A673 (cell line): ENCODE measurements at regions not wholly inside any gene's neighbourhood (a gene's known extent, or its start where the extent isn't known, plus 50 kb on each side); places are given as distances from the start of the nearest gene placed in this dataset.

Experiments
- EZH2 ChIP-seq: fragments of 200-600 bp; sonication (generic); IDR thresholded peaks from 2 replicates; pipeline ENCODE4 v1.6.1; 2017; ENCODE audit warnings: borderline replicate concordance, low read depth, mild to moderate bottlenecking, mixed read lengths, antibody characterized with exemption, low read length; ENCODE audit not compliant: poor library complexity, severe bottlenecking
- TF ChIP-seq, protein P1 (sequence below): fragments of 300-800, 200-600 bp; sonication (generic); conservative IDR thresholded peaks from 2 replicates; pipeline ENCODE4 v1.5.1; 2017; ENCODE audit warnings: low read depth, mild to moderate bottlenecking, antibody characterized with exemption, low read length, moderate library complexity, mixed read lengths

DNA sequence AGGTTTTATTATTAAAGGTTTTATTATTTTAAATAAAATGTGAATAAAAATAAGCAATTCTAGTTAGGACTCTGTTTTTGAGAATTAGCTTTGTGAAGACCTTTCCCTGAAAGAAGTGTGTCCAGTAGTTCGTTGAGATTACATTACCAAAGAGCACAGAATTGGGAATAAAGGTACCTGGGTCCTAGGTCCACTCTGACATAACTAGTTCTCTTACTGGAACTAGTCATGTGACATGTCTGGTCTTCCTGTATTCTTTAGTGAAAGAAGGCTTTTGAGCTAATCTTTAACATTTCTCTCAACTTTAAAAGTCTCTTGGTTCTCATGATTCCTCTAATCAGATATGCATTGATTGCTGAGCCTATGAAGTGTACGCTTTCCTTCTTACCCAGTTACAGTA, 292.0 kb upstream of the SMIM31 start:
- TF ChIP-seq EZH2: no peak
- TF ChIP-seq, protein P1, sequence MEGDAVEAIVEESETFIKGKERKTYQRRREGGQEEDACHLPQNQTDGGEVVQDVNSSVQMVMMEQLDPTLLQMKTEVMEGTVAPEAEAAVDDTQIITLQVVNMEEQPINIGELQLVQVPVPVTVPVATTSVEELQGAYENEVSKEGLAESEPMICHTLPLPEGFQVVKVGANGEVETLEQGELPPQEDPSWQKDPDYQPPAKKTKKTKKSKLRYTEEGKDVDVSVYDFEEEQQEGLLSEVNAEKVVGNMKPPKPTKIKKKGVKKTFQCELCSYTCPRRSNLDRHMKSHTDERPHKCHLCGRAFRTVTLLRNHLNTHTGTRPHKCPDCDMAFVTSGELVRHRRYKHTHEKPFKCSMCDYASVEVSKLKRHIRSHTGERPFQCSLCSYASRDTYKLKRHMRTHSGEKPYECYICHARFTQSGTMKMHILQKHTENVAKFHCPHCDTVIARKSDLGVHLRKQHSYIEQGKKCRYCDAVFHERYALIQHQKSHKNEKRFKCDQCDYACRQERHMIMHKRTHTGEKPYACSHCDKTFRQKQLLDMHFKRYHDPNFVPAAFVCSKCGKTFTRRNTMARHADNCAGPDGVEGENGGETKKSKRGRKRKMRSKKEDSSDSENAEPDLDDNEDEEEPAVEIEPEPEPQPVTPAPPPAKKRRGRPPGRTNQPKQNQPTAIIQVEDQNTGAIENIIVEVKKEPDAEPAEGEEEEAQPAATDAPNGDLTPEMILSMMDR: no peak
